GM23248 (cell line): ENCODE measurements at regions not wholly inside any gene's neighbourhood (a gene's known extent, or its start where the extent isn't known, plus 50 kb on each side); places are given as distances from the start of the nearest gene placed in this dataset.

ENCODE experiments used
- DNase-seq: peaks from one replicate; pipeline ENCODE4 v3.0.0-alpha.2; 2015
- H2AFZ ChIP-seq: fragments of 200-600 bp; sonication (generic); 2 replicates; pipeline ENCODE4 v1.6.1; 2016; ENCODE audit warnings: antibody characterized with exemption
- H3F3A ChIP-seq: fragments of 200-600 bp; sonication (generic); 2 replicates; pipeline ENCODE4 v1.6.1; 2016; ENCODE audit warnings: mild to moderate bottlenecking, antibody characterized with exemption, mixed run types; ENCODE audit not compliant: insufficient read depth
- H3K27ac ChIP-seq: fragments of 200-600 bp; sonication (generic); 2 replicates; pipeline ENCODE4 v1.5.1; 2016; ENCODE audit warnings: mild to moderate bottlenecking
- H3K27me3 ChIP-seq: fragments of 200-600 bp; sonication (generic); replicated peaks from 2 replicates; pipeline ENCODE4 v1.6.1; 2016; ENCODE audit warnings: mild to moderate bottlenecking; ENCODE audit not compliant: insufficient read depth
- H3K36me3 ChIP-seq: fragments of 200-600 bp; sonication (generic); 2 replicates; pipeline ENCODE4 v1.6.1; 2016; ENCODE audit warnings: low read depth, mild to moderate bottlenecking
- H3K4me1 ChIP-seq: fragments of 200-600 bp; sonication (generic); 2 replicates; pipeline ENCODE4 v1.6.1; 2016; ENCODE audit warnings: mild to moderate bottlenecking; ENCODE audit not compliant: insufficient read depth
- H3K4me2 ChIP-seq: fragments of 200-600 bp; sonication (generic); one replicate; pipeline ENCODE4 v1.6.1; 2016; ENCODE audit warnings: mild to moderate bottlenecking; ENCODE audit not compliant: unreplicated experiment
- H3K4me3 ChIP-seq: fragments of 200-600 bp; sonication (generic); 2 replicates; pipeline ENCODE4 v1.5.1; 2016; ENCODE audit warnings: mild to moderate bottlenecking
- H3K79me2 ChIP-seq: fragments of 200-600 bp; sonication (generic); 2 replicates; pipeline ENCODE4 v1.6.1; 2016; ENCODE audit warnings: mild to moderate bottlenecking; ENCODE audit not compliant: insufficient read depth
- H3K9ac ChIP-seq: fragments of 200-600 bp; sonication (generic); 2 replicates; pipeline ENCODE4 v1.6.1; 2016; ENCODE audit warnings: mild to moderate bottlenecking
- H3K9me2 ChIP-seq: fragments of 200-600 bp; sonication (generic); 2 replicates; pipeline ENCODE4 v1.6.1; 2016; ENCODE audit warnings: mixed run types, mild to moderate bottlenecking, moderate library complexity; ENCODE audit not compliant: insufficient read depth
- H3K9me3 ChIP-seq: fragments of 200-600 bp; sonication (generic); one replicate; pipeline ENCODE4 v1.6.1; 2017; ENCODE audit warnings: low read depth
- H4K20me1 ChIP-seq: fragments of 200-600 bp; sonication (generic); 2 replicates; pipeline ENCODE4 v1.6.0; 2016; ENCODE audit not compliant: insufficient read depth
- EZH2 ChIP-seq: fragments of 200-600 bp; sonication (generic); IDR thresholded peaks from 2 replicates; pipeline ENCODE4 v1.6.1; 2018; ENCODE audit warnings: antibody characterized with exemption, mild to moderate bottlenecking; ENCODE audit not compliant: insufficient read depth, poor library complexity, severe bottlenecking
- EZH2phosphoT487 ChIP-seq: fragments of 200-600 bp; sonication (generic); IDR thresholded peaks from 2 replicates; pipeline ENCODE4 v1.6.1; 2018; ENCODE audit warnings: antibody characterized with exemption, moderate library complexity, mild to moderate bottlenecking, low read depth; ENCODE audit not compliant: insufficient read depth
- WGBS, 2 experiments: methylation state at CpG; one replicate each; pipeline ENCODE4 v1.1.6; 2015 to 2017; ENCODE audit warnings: low lambda C conversion rate in 2 of 2, low coverage in 1 of 2; ENCODE audit errors: missing lambda C conversion rate in 2 of 2; 5-methylcytosine and 5-hydroxymethylcytosine counted together
- in situ Hi-C: fragments of 300-500 bp; cut with MboI; formaldehyde crosslinking; loops from 2 replicates; pipeline ENCODE4 v1.15.0; 2020

DNA sequence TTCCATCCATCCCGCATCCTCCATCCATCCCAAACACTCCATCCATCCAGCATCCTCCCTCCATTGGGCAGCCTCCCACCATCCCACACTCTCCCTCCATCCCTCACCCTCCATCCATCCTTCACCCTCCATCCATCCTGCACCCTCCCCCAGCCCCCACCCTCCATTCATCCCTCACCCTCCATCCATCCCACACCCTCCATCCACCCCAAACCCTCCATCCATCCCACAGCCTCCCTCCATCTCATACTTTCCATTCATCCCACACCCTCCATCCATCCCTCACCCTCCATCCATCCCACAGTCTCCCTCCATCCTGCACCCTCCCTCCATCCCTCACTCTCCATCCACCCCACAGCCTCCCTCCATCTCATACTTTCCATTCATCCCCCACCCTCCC, 60.4 kb downstream of the FOXI2 start:
- Histone ChIP-seq H2AFZ (no peak overlapping the region), H3K4me1 (no peaks in the 10 kb centered on the region), H3K27ac (no peak overlapping the region), H3K79me2 (no peaks in the 10 kb centered on the region), H3F3A (no peaks in the 10 kb centered on the region), H4K20me1 (no peaks in the 10 kb centered on the region), H3K27me3 (no peaks in the 10 kb centered on the region), H3K4me3 (no peak overlapping the region), H3K9ac (no peak overlapping the region), H3K9me2 (no peaks in the 10 kb centered on the region), H3K9me3 (no peaks in the 10 kb centered on the region), H3K4me2 (no peak overlapping the region), H3K36me3 (no peaks in the 10 kb centered on the region)
- TF ChIP-seq EZH2 (no peak), EZH2phosphoT487 (no peak)
- no peak for DNase-seq
- in situ Hi-C loops: no loop called here
- 60 to 74% methylated on average over 1 of the region's 1 CpG for WGBS, 2 experiments

DNA sequence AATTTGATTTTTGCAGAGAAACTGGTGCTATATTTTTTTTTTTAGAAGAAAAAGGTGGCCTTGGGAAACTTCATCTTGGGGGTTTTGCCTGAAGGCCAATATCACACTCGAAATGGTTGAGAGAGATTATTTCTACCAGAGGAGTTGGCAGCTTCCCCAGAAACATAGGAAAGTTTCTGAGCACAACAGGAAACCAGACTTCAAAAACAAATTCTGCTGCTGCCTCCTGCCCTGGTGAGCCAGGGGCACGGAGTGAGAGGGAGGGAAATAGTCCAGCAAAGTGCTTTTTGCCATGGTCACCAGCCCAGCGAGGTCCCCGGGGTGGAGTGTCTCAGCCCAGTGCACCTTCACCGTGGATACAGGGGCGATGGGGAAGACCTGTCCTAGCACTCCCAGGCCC, 61.1 kb downstream of the FOXI2 start:
- H3F3A ChIP-seq: no peaks in the 10 kb centered on the region
- H3K4me1 ChIP-seq: no peaks in the 10 kb centered on the region
- DNase-seq: no peak
- no peaks in the 10 kb centered on the region for H3K27me3 ChIP-seq
- no peak overlapping the region for H2AFZ ChIP-seq
- H3K9ac ChIP-seq: no peak overlapping the region
- TF ChIP-seq EZH2: no peak
- TF ChIP-seq EZH2phosphoT487: no peak
- H3K9me2 ChIP-seq: no peaks in the 10 kb centered on the region
- no peak overlapping the region for H3K4me2 ChIP-seq
- H4K20me1 ChIP-seq: no peaks in the 10 kb centered on the region
- H3K79me2 ChIP-seq: no peaks in the 10 kb centered on the region
- H3K27ac ChIP-seq: no peak overlapping the region
- H3K4me3 ChIP-seq: no peak overlapping the region
- no peaks in the 10 kb centered on the region for H3K36me3 ChIP-seq
- in situ Hi-C loops: no loop called here
- H3K9me3 ChIP-seq: no peaks in the 10 kb centered on the region
- WGBS, 2 experiments: 13 to 14% methylated on average over 6 of the region's 6 CpGs

DNA sequence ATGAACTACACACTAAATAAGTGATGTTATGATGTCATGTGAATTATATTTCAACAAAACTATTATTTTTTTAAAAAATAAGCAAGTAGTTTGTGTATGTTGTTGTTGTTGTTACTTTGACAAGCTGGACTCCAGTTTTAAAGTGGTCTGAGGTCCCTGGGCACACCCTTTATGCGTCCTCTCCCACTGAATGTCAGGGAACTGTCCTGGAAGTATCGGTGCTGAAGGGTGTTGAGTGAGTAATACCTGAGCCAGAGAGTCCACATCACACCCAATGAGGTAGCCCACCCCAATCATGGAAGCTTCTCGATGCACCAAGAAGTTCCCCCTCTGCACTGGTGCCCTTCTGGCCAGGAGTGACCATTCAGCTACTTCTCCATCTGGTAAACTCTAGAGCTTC, 64.3 kb downstream of the FOXI2 start:
- no peaks in the 10 kb centered on the region for H3K36me3 ChIP-seq
- WGBS, 2 experiments: 37 to 42% methylated on average over 3 of the region's 3 CpGs
- no peak overlapping the region for H2AFZ ChIP-seq

DNA sequence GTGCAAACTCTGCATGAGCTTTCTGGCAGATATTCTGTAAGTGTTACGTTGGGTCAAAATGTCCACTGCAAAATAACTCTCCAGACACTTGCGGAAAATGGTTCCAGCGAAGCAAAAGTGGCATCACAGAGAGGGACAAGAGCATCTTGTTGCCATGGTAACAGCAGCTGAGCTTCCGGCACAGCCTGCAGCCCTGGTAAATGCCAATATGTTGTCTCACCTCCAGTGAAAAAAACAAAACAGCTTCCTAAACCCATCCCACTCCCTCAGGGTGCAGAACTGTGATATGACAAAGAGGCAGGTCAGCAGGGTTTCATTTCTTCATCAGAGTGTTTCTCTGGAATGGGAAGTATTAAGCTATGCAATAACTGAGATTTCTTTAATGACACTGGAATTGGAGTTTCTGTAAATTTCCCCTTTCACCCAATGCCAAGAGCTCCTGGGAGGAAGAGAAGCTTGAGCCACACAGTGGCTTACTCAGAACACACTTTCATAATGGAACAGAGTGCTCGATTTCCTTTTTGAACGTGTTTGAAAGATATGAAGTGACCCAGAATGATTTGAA, 65.6 kb downstream of the FOXI2 start:
- H3K4me1 ChIP-seq: no peaks in the 10 kb centered on the region
- WGBS, 2 experiments: 14 to 17% methylated on average over 6 of the region's 6 CpGs
- peak; percentile 3 for DNase-seq
- peaks cover 4% of the 10 kb centered on the region; the same call in 1 of the 2 replicates for H3K27me3 ChIP-seq
- no peaks in the 10 kb centered on the region for H3K9me2 ChIP-seq
- H3K9ac ChIP-seq: no peak overlapping the region
- H4K20me1 ChIP-seq: no peaks in the 10 kb centered on the region
- H2AFZ ChIP-seq: no peak overlapping the region
- no peaks in the 10 kb centered on the region for H3F3A ChIP-seq
- H3K27ac ChIP-seq: no peak overlapping the region
- no peak overlapping the region for H3K4me3 ChIP-seq
- H3K36me3 ChIP-seq: no peaks in the 10 kb centered on the region
- TF ChIP-seq EZH2 (no peak), EZH2phosphoT487 (no peak)
- H3K4me2 ChIP-seq: no peak overlapping the region
- in situ Hi-C loops: no loop called here
- H3K9me3 ChIP-seq: no peaks in the 10 kb centered on the region
- H3K79me2 ChIP-seq: no peaks in the 10 kb centered on the region

More for the DNA sequence above, 64.3 kb downstream of the FOXI2 start:
- no peak overlapping the region for H3K4me3 ChIP-seq
- TF ChIP-seq EZH2phosphoT487 (no peak), EZH2 (no peak)
- no peaks in the 10 kb centered on the region for H3F3A ChIP-seq
- no peak for DNase-seq
- no peak overlapping the region for H3K9ac ChIP-seq
- no peaks in the 10 kb centered on the region for H3K9me3 ChIP-seq
- in situ Hi-C loops: no loop called here
- no peaks in the 10 kb centered on the region for H3K79me2 ChIP-seq
- H3K27ac ChIP-seq: no peak overlapping the region
- no peak overlapping the region for H3K4me2 ChIP-seq
- H3K9me2 ChIP-seq: no peaks in the 10 kb centered on the region
- no peaks in the 10 kb centered on the region for H3K4me1 ChIP-seq
- H3K27me3 ChIP-seq: no peaks in the 10 kb centered on the region
- H4K20me1 ChIP-seq: no peaks in the 10 kb centered on the region

DNA sequence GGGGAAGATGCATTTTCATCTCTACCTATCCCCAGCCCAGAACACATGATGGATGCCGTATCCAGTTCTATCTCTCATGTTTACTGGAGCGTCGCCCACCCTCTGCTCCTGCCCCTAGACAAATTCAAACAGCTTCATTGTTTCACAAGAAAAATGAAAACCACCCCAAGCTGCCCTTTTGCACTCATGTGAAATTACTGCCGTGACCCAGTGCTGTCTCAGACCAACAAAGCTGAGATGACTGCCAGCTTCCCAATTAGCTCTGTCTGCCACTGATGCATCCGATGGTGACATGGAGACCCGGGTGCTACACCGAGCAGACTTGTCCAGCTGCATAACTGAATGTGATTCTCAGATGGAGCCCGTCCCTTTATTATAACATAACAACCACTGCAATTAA, 67.7 kb downstream of the FOXI2 start:
- Histone ChIP-seq H2AFZ (no peak overlapping the region), H3K9me2 (no peaks in the 10 kb centered on the region), H3K4me2 (no peak overlapping the region), H3K4me1 (no peaks in the 10 kb centered on the region), H4K20me1 (no peaks in the 10 kb centered on the region), H3K27me3 (peaks cover 4% of the 10 kb centered on the region; the same call in 1 of the 2 replicates), H3F3A (no peaks in the 10 kb centered on the region), H3K9ac (no peak overlapping the region), H3K79me2 (no peaks in the 10 kb centered on the region), H3K9me3 (no peaks in the 10 kb centered on the region), H3K36me3 (no peaks in the 10 kb centered on the region), H3K27ac (no peak overlapping the region), H3K4me3 (no peak overlapping the region)
- TF ChIP-seq EZH2phosphoT487 (no peak), EZH2 (no peak)
- DNase-seq: no peak
- WGBS, 2 experiments: 30 to 38% methylated on average over 8 of the region's 8 CpGs
- in situ Hi-C loops: no loop called here
